HT1080 (cell line): ENCODE measurements at regions not wholly inside any gene's neighbourhood (a gene's known extent, or its start where the extent isn't known, plus 50 kb on each side); places are given as distances from the start of the nearest gene placed in this dataset.
A peak's percentile ranks its signal among the peaks of the same experiment; 100 is the strongest.

ENCODE experiments used
- DNase-seq: peaks from one replicate; pipeline ENCODE4 v3.0.0-alpha.2; 2015; ENCODE audit warnings: low read depth

- no peak for DNase-seq
These were observed 162.6 kb upstream of the CYRIA start for GRCh38 chr2:16828044-16828827.

- DNase-seq, result no peak
These were observed 158.8 kb upstream of the CYRIA start for GRCh38 chr2:16824472-16824871.

GRCh38 chr2:16821692-16822091 is 156.1 kb upstream of the CYRIA start:
- DNase-seq, result peak; percentile 51

GRCh38 chr2:16818203-16818556 is 152.5 kb upstream of the CYRIA start:
- no peak for DNase-seq

- no peak for DNase-seq
These were observed 151.9 kb upstream of the CYRIA start for GRCh38 chr2:16817305-16818202.

GRCh38 chr2:16816522-16816921 is 150.9 kb upstream of the CYRIA start:
- DNase-seq, result no peak

GRCh38 chr2:16816016-16816415 is 150.4 kb upstream of the CYRIA start:
- DNase-seq, result no peak

GRCh38 chr2:16813593-16813992 is 148.0 kb upstream of the CYRIA start:
- no peak for DNase-seq

GRCh38 chr2:16798472-16798871 is 132.8 kb upstream of the CYRIA start:
- no peak for DNase-seq

- DNase-seq, result no peak
These were observed 125.9 kb upstream of the CYRIA start for GRCh38 chr2:16791496-16791895.

GRCh38 chr2:16785149-16785548 is 119.5 kb upstream of the CYRIA start:
- no peak for DNase-seq

GRCh38 chr2:16784652-16785051 is 119.0 kb upstream of the CYRIA start:
- DNase-seq, result no peak

- DNase-seq, result no peak
These were observed 111.7 kb upstream of the CYRIA start for GRCh38 chr2:16777123-16777870.

GRCh38 chr2:16775899-16776231 is 110.2 kb upstream of the CYRIA start:
- DNase-seq, result no peak

- DNase-seq, result no peak
These were observed 109.6 kb upstream of the CYRIA start for GRCh38 chr2:16774980-16775898.

GRCh38 chr2:16774091-16774490 is 108.5 kb upstream of the CYRIA start:
- peak; percentile 60 for DNase-seq

- DNase-seq, result peak; percentile 50
These were observed 107.6 kb upstream of the CYRIA start for GRCh38 chr2:16773080-16773713.

GRCh38 chr2:16767789-16768476 is 102.3 kb upstream of the CYRIA start:
- DNase-seq, result no peak

GRCh38 chr2:16765356-16765755 is 99.7 kb upstream of the CYRIA start:
- peak; percentile 44 for DNase-seq

GRCh38 chr2:16764487-16764886 is 98.9 kb upstream of the CYRIA start:
- DNase-seq, result no peak
